Activated CD4-positive, alpha-beta T cell treated with anti-CD3 and anti-CD28 coated beads for 36 hours (primary cell): ENCODE measurements at regions not wholly inside any gene's neighbourhood (a gene's known extent, or its start where the extent isn't known, plus 50 kb on each side); places are given as distances from the start of the nearest gene placed in this dataset.

Experiments used
- ATAC-seq: fragments of 200-7000 bp; cut with Tn5 transposase; one replicate; pipeline ENCODE4 v1.10.0; 2021; ENCODE audit warnings: mild to moderate bottlenecking, moderate library complexity
- CTCF ChIA-PET: fragments of 350-600 bp; sonication (Branson Sonifier 250); formaldehyde crosslinking; loops from one replicate; lab custom pipeline; 2021; ENCODE audit warnings: antibody characterized with exemption; lab: Charles Lee
- POLR2A ChIA-PET: fragments of 350-600 bp; sonication (Branson Sonifier 250); formaldehyde crosslinking; loops from one replicate; lab custom pipeline; 2021; ENCODE audit warnings: antibody characterized with exemption, inconsistent platforms; lab: Charles Lee
- DNase-seq: peaks from one replicate; pipeline ENCODE4 v3.0.0-alpha.2; 2020
- H3K27ac Mint-ChIP-seq: one replicate; pipeline ENCODE4 v1.8.0; 2021; ENCODE audit warnings: mixed read lengths
- H3K27me3 Mint-ChIP-seq: one replicate; pipeline ENCODE4 v1.8.0; 2021; ENCODE audit warnings: mixed read lengths
- H3K36me3 Mint-ChIP-seq: one replicate; pipeline ENCODE4 v1.8.0; 2021; ENCODE audit warnings: low read depth, mixed read lengths
- H3K4me1 Mint-ChIP-seq: one replicate; pipeline ENCODE4 v1.8.0; 2021; ENCODE audit warnings: mixed read lengths
- H3K4me3 Mint-ChIP-seq: one replicate; pipeline ENCODE4 v1.8.0; 2021; ENCODE audit warnings: mild to moderate bottlenecking, moderate library complexity, mixed read lengths
- H3K9me3 Mint-ChIP-seq: one replicate; pipeline ENCODE4 v1.8.0; 2021; ENCODE audit warnings: low read depth, mixed read lengths
- intact Hi-C, 2 experiments: fragments of 100-400 bp; cut with DNase I in 1 of 2; cut with micrococcal nuclease in 1 of 2; formaldehyde crosslinking; loops; one replicate each; pipeline versions ENCODE4 v1.14.2 to v1.15.1; 2022 to 2024; cut with DNase I, micrococcal nuclease

DNA sequence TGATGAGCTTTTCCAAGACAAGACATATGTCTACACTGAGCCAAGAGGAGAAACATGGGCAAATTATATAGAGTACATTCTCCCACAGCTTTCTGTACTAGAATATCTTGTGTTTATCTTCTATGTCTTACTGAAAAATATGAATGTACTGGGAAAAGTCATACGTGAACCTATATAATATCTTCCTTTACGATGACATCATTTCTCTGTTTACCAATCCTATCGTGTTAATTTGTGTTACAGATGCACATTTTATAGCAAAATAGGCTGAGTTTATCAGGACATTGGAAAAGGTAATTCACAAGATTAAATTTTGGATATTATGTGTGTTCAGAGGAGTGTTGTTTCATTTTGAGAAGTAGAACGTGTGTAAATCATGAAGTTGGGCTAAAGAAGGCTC lies 452.5 kb upstream of the THRB start:
- no peak for DNase-seq
- Mint-ChIP-seq H3K4me3 (no peak overlapping the region), H3K27ac (no peak overlapping the region), H3K9me3 (peaks cover 2% of the 10 kb centered on the region), H3K27me3 (no peaks in the 10 kb centered on the region), H3K4me1 (no peaks in the 10 kb centered on the region), H3K36me3 (no peaks in the 10 kb centered on the region)
- intact Hi-C loops, result no loop called here
- CTCF ChIA-PET, result no interaction called here
- no peak for ATAC-seq
- POLR2A ChIA-PET, result no interaction called here

DNA sequence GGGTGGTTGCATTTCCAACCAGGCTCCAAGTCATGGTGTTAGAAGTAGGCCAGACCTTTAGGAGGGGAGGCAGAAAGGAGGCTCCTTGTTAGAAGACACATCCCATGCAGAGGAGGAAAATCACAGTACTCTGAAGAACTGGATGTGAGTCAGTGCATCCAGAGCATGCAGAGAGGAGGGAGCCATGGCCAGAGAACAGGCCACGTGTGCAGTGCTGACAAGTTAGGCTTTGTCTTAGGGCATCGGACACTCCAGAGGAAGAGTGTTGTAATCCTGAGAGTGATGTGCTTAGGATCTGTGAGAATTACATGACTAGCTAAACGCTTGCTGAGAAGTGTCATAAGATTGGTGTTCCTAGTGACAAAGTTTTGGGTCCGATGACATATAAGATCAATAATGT lies 456.5 kb upstream of the THRB start:
- Mint-ChIP-seq H3K36me3 (no peaks in the 10 kb centered on the region), H3K9me3 (peaks cover 2% of the 10 kb centered on the region), H3K4me3 (no peak overlapping the region), H3K27ac (no peak overlapping the region), H3K4me1 (no peaks in the 10 kb centered on the region), H3K27me3 (no peaks in the 10 kb centered on the region)
- DNase-seq, result no peak
- CTCF ChIA-PET, result no interaction called here
- POLR2A ChIA-PET, result no interaction called here
- intact Hi-C loops, result no loop called here
- ATAC-seq, result no peak

DNA sequence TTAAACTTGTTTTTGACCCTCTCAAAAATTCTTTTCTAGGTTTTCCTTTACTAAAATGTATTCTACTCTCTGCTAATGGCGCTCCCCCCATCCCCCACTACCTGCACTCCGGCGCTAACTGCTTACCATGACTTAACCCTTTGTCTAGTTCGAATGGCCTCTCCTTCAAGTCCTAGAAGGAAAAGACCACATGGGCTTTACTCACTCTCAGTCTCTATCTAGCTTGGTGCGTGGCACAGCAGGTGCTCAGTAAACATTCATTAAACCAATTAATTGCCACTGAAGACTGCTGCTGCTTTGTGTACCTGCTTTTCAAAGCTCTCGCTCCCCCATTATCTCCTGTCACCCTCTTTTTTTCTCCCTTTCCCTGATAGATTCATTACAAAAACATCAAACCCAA lies 457.7 kb upstream of the THRB start:
- ChIA-PET POLR2A (no interaction called here), CTCF (no interaction called here)
- Mint-ChIP-seq H3K27ac (no peak overlapping the region), H3K4me1 (no peaks in the 10 kb centered on the region), H3K4me3 (no peak overlapping the region), H3K27me3 (no peaks in the 10 kb centered on the region), H3K9me3 (peaks cover 2% of the 10 kb centered on the region), H3K36me3 (no peaks in the 10 kb centered on the region)
- no peak for ATAC-seq
- intact Hi-C loops, result no loop called here
- no peak for DNase-seq

DNA sequence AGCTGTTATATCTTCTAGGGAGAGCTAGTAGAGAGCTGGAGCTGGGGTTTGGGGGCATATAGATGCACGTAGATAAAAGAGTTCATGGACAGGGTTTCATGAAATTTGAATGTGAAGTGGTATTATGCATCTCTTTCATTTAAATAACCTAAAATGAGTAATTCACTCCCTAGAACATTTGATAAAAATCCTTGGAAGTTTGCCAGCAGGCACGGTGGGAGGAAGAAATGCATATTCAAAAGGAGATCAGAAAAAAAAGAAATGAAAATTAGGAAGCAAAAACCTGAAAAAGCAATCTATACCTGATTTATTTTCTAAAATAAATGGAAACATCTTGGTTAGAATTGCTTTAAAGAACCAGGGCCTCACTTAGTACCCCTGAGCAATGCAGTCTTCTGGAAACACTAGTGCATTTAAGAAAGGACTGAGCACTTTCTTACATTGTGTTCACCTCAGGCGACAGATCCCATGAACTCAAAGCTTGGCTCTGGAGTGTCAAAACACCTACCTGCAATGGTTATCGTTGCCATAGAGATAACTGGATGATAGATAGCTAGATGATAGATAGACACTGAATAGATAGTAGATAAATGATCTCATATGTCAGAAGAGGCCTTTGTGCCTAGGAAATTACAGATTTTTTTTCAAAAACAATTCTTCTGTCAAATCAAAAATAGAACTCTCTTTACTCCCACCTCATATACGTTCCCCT lies 458.6 kb upstream of the THRB start:
- ATAC-seq (no peak), DNase-seq (no peak)
- no peaks in the 10 kb centered on the region for H3K27me3 Mint-ChIP-seq

DNA sequence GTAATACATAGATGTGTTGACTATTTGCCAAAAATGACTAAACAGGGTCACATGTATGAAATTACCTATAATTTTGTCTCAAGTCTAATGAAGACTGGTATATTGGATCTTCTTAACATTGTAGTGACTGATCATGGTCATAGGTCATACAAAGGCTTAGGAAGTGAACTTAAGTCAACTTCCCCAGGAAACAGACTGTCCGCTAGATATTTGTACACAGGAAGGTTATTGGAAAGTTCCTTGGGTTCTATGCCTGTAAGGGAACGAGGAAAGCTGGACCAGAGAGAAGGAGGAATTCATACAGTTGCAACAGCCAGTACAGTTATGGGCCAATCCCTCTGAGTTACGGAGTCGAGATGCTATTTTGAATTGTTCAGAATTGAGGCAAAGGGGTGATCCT lies 462.0 kb upstream of the THRB start:
- H3K9me3 Mint-ChIP-seq, result peaks cover 2% of the 10 kb centered on the region
- ATAC-seq (no peak), DNase-seq (no peak)
- POLR2A ChIA-PET, result no interaction called here
- H3K4me1 Mint-ChIP-seq, result no peaks in the 10 kb centered on the region
- H3K36me3 Mint-ChIP-seq, result no peaks in the 10 kb centered on the region
- CTCF ChIA-PET, result no interaction called here
- H3K27ac Mint-ChIP-seq, result no peak overlapping the region
- H3K27me3 Mint-ChIP-seq, result no peaks in the 10 kb centered on the region
- intact Hi-C loops, result no loop called here
- H3K4me3 Mint-ChIP-seq, result no peak overlapping the region

More for the DNA sequence above, 458.6 kb upstream of the THRB start:
- Mint-ChIP-seq H3K36me3 (no peaks in the 10 kb centered on the region), H3K9me3 (peaks cover 2% of the 10 kb centered on the region), H3K27ac (no peak overlapping the region), H3K4me3 (no peak overlapping the region), H3K4me1 (no peaks in the 10 kb centered on the region)
- intact Hi-C loops, result no loop called here
- ChIA-PET POLR2A (no interaction called here), CTCF (no interaction called here)

DNA sequence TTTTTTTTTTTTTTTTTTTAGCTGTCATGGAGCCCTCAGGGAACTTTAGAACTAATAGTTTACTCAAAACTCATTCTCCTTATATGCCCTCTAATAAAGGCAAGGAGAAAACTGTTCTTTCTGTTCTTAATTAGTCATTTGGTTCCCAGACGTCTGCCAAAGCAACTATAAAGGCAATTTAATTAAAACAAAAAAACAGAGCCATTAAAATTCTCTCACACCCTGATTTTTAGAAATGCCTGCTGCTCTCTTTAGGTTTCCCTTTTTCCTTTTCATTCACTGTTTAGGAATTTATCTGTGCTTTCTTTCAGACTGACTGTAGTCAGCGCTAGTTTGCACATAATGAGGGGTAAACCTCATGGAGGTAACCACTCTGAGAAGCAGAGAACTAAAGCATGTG lies 463.6 kb upstream of the THRB start:
- DNase-seq (no peak), ATAC-seq (no peak)
- CTCF ChIA-PET, result no interaction called here
- intact Hi-C loops, result no loop called here
- Mint-ChIP-seq H3K27ac (no peak overlapping the region), H3K36me3 (no peaks in the 10 kb centered on the region), H3K4me3 (no peak overlapping the region), H3K4me1 (no peaks in the 10 kb centered on the region), H3K9me3 (peaks cover 2% of the 10 kb centered on the region), H3K27me3 (no peaks in the 10 kb centered on the region)
- POLR2A ChIA-PET, result no interaction called here

DNA sequence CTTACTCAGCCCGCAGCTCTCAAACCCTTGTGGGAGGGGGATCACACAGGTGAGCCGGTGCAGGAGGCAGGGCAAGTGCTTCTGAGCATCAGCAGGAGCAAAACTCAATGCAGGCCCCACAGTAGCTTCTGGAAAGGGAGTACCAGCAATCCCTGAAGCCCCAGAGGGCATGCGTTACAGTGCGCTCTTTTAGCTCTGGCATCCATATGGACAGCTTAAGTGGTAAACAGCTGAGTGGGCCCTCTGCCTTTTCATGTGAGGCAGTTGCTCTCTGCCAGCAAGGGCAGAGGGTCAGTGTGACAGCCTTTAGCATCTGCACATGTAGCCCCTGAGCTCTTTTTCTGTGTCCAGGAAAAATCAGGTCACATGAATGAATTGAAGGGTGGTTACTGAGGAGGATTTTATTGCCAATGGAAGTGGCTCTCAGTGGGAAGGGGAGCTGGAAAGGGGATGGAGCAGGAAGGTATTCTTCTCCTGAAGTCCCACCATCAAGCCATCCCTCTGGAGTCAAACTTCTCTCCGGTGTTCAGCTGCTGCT lies 464.3 kb upstream of the THRB start:
- ChIA-PET CTCF (no interaction called here), POLR2A (no interaction called here)
- peaks cover 2% of the 10 kb centered on the region for H3K9me3 Mint-ChIP-seq
- H3K4me3 Mint-ChIP-seq, result no peak overlapping the region
- no peak overlapping the region for H3K27ac Mint-ChIP-seq
- no peaks in the 10 kb centered on the region for H3K27me3 Mint-ChIP-seq
- DNase-seq (no peak), ATAC-seq (no peak)
- no peaks in the 10 kb centered on the region for H3K4me1 Mint-ChIP-seq
- no peaks in the 10 kb centered on the region for H3K36me3 Mint-ChIP-seq
- intact Hi-C loops, result no loop called here

DNA sequence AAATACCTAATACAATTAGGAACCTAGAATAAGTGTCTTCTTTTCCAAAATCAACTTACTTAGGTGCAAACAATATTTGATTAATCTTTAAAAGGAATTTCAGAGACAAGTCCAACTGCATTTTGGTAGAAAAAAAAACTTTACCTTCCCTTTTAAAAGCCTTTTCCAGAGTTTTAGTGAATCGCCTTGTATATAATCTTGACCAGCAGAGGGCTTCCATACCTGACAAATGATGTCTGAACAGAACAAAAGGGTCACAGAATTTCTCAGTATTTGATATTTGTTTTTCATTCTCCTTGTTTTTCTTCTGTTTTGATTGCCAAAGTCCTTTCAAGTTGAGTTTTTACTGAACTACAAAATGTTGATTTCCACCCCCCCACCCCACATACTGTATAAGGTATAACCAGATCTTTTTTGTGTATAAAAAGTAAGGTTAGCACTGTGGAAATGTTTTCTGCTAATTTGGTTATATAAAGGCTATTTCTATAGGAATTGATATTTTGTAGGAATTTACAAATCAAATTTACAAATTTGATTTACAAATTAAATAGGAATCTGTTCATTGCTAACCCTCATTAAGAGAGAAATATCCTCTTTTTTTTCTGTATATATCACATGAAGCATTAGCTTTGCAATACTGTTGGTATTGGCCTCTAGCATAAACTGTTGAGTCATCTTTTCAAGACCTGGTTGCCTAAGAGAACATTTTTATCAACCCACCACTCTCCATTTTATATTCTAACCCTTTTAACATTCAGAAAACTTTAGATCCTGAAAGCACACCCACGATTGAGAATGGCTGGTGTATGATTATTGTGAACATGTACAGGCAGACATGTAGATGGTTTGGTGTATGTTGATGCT lies 464.1 kb upstream of the RARB start:
- DNase-seq, result no peak
- Mint-ChIP-seq H3K4me1 (no peaks in the 10 kb centered on the region), H3K36me3 (no peaks in the 10 kb centered on the region), H3K27ac (no peak overlapping the region), H3K4me3 (no peak overlapping the region), H3K9me3 (no peaks in the 10 kb centered on the region), H3K27me3 (no peaks in the 10 kb centered on the region)
- POLR2A ChIA-PET, result no interaction called here
- CTCF ChIA-PET, result no interaction called here
- ATAC-seq, result no peak
- intact Hi-C loops, result no loop called here

DNA sequence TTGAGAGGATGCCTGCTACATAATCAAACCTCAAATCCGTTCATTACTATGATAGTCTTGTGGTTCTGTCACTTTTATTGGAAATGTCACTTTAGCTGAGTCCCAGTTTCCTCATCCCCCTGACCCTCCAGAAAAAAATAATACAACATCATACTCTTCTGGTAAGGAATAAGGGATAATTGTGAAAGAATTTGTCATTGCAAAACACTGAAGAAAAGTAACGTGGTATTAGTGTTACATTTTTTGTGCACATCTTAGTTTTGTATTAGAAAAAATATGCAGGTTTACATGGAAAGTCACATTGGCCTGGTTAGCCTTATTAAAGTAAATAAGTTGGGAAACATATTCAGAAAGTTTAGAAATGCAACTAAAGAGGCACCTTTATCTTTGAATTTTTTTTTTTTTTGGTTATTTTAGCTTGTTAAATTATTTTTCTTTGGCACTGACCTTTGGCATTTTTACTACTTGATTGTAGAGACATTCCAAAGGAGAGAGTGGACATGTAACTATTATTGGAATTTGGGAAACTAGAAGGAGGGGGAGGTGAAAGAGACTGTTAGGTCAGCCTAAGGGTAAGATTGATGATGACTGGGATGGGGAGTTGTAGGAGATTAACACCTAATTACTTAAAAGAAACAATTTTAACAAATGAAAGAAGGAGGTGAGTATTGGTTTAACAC lies 462.2 kb upstream of the RARB start:
- no peak for DNase-seq
- H3K27ac Mint-ChIP-seq, result no peak overlapping the region

DNA sequence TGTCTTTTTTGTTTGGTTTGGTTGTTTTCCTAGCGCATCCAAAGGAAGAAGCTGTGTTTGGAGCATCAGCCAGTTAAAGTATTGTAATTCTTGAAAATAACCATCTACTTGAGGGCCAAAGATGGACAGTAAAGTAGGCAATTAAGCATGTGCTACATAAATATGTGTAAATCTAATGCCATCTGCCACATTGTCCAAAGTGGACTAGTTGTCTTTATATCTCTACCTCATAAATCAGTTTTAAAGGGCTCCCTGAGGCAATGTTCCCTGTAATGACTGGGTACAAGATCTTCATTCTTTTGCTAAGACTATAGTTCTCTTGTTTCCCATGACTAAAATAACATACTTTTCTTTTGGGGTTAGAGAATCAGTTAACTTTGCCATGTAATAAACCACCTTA lies 460.0 kb upstream of the RARB start:
- no peaks in the 10 kb centered on the region for H3K36me3 Mint-ChIP-seq
- POLR2A ChIA-PET, result no interaction called here
- no peak overlapping the region for H3K4me3 Mint-ChIP-seq
- CTCF ChIA-PET, result interaction anchor here (0.6 kb wide), 1 partner anchor 11 kb away, joined by 3 read pairs; no protein-coding TSS in a partner anchor
- no peak overlapping the region for H3K27ac Mint-ChIP-seq
- intact Hi-C loops, result no loop called here
- DNase-seq, result no peak
- peaks cover 4% of the 10 kb centered on the region for H3K9me3 Mint-ChIP-seq
- H3K27me3 Mint-ChIP-seq, result no peaks in the 10 kb centered on the region
- no peaks in the 10 kb centered on the region for H3K4me1 Mint-ChIP-seq
- no peak for ATAC-seq

More for the DNA sequence above, 462.2 kb upstream of the RARB start:
- no peaks in the 10 kb centered on the region for H3K36me3 Mint-ChIP-seq
- POLR2A ChIA-PET, result no interaction called here
- intact Hi-C loops, result no loop called here
- H3K4me3 Mint-ChIP-seq, result no peak overlapping the region
- no peaks in the 10 kb centered on the region for H3K4me1 Mint-ChIP-seq
- CTCF ChIA-PET, result no interaction called here
- no peaks in the 10 kb centered on the region for H3K9me3 Mint-ChIP-seq
- H3K27me3 Mint-ChIP-seq, result no peaks in the 10 kb centered on the region
- no peak for ATAC-seq

DNA sequence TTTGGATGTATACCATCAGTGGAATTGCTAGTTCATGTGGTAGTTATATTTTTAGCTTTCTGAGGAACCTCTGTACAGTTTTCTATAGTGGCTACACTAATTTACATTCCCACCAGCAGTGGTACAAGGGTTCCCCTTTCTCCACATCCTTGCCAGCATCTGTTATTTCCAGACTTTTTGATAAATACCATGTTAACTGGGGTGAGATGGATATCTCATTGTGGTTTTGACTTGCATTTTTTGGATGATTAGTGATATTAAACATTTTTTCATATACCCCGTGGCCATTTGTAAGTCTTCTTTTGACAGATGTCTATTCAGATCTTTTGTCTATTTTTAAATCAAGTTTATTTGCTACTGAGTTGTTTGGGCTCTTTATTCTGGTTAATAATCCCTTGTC lies 455.6 kb upstream of the RARB start:
- ChIA-PET POLR2A (no interaction called here), CTCF (no interaction called here)
- H3K9me3 Mint-ChIP-seq, result peaks cover 6% of the 10 kb centered on the region
- DNase-seq (no peak), ATAC-seq (no peak)
- H3K4me1 Mint-ChIP-seq, result no peaks in the 10 kb centered on the region
- no peaks in the 10 kb centered on the region for H3K36me3 Mint-ChIP-seq
- no peaks in the 10 kb centered on the region for H3K27me3 Mint-ChIP-seq
- H3K27ac Mint-ChIP-seq, result no peak overlapping the region
- no peak overlapping the region for H3K4me3 Mint-ChIP-seq
- intact Hi-C loops, result no loop called here
